ENCODE measurements at regions not wholly inside any gene's neighbourhood (a gene's known extent, or its start where the extent isn't known, plus 50 kb on each side); places are given as distances from the start of the nearest gene placed in this dataset.

DNA sequence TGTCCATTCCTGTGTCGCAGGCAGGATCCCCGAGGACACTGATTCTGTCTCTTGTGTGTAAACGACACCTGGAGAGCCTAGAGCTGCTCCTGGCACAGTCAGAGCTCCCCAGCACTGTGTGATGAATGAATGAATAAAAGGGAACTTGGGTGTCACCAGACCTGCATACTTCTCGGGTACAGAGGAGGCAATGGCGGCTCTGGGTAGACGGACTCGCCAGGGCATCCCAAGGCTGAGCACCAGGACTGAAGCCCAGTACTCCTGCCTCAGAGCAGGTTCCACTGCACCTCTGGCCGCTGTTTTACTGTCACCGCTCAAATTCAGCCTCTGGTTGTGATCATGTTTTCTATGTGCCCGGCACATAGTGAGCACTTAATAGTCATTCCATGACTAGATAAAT is 255.8 kb downstream of the GLRX3 start:
- Histone ChIP-seq H3K36me3 (ENCODE audit: control insufficient read depth in 4 of 4, insufficient read depth in 4 of 4, low read length in 4 of 4) (no peaks in the 10 kb centered on the region), H3K9me3 (ENCODE audit: control insufficient read depth in 4 of 4, insufficient read depth in 3 of 4, low read length in 3 of 4) (peaks cover 0 to 46% (median 9%) of the 10 kb centered on the region in 4 donors), H3K27ac (ENCODE audit: low read depth in 1 of 2, low read length in 1 of 2) (no peak overlapping the region), H3K27me3 (ENCODE audit: control insufficient read depth in 3 of 3, insufficient read depth in 3 of 3, low read length in 2 of 3) (no peaks in the 10 kb centered on the region), H3K9ac (ENCODE audit: insufficient read depth in 1 of 2, low read length in 2 of 2) (no peak overlapping the region), H3K4me1 (ENCODE audit: control insufficient read depth in 5 of 5, insufficient read depth in 5 of 5, low read length in 5 of 5) (no peaks in the 10 kb centered on the region), H3K4me3 (no peak overlapping the region)
- DNase-seq = no peak
- TF ChIP-seq, protein P1, sequence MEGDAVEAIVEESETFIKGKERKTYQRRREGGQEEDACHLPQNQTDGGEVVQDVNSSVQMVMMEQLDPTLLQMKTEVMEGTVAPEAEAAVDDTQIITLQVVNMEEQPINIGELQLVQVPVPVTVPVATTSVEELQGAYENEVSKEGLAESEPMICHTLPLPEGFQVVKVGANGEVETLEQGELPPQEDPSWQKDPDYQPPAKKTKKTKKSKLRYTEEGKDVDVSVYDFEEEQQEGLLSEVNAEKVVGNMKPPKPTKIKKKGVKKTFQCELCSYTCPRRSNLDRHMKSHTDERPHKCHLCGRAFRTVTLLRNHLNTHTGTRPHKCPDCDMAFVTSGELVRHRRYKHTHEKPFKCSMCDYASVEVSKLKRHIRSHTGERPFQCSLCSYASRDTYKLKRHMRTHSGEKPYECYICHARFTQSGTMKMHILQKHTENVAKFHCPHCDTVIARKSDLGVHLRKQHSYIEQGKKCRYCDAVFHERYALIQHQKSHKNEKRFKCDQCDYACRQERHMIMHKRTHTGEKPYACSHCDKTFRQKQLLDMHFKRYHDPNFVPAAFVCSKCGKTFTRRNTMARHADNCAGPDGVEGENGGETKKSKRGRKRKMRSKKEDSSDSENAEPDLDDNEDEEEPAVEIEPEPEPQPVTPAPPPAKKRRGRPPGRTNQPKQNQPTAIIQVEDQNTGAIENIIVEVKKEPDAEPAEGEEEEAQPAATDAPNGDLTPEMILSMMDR (IDR thresholded peaks at IDR 0.05; ENCODE audit: control extremely low read depth, extremely low read depth) = no peak
- WGBS, 2 donors = 83 to 85% methylated on average over 10 of the region's 10 CpGs
- ATAC-seq (ENCODE audit: insufficient read depth, low FRiP score) = no peak

DNA sequence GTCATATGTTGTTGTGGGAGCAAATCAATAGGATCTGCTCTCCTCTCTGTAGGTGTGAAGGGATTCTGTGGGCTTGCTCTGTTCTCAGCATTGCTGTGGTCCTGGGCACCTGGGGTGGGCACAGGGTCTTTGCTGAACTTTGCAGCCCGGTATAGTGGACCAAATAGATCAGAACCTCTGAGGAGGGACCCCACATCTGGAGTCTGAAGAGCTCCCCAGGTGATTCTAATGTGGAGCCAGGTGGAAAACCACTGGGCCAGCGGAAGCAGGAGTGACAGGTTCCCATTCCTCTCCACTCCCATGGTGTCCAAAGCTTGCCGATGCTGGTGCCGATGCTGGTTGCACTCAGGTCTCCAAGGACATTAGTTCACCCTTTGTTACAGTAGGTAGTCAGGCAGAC is 257.2 kb downstream of the GLRX3 start:
- Histone ChIP-seq H3K27me3 (ENCODE audit: control insufficient read depth in 3 of 3, insufficient read depth in 3 of 3, low read length in 2 of 3) (no peaks in the 10 kb centered on the region), H3K36me3 (ENCODE audit: control insufficient read depth in 4 of 4, insufficient read depth in 4 of 4, low read length in 4 of 4) (no peaks in the 10 kb centered on the region), H3K4me3 (no peak overlapping the region), H3K4me1 (ENCODE audit: control insufficient read depth in 5 of 5, insufficient read depth in 5 of 5, low read length in 5 of 5) (no peaks in the 10 kb centered on the region), H3K27ac (ENCODE audit: low read depth in 1 of 2, low read length in 1 of 2) (no peak overlapping the region), H3K9ac (ENCODE audit: insufficient read depth in 1 of 2, low read length in 2 of 2) (no peak overlapping the region), H3K9me3 (ENCODE audit: control insufficient read depth in 4 of 4, insufficient read depth in 3 of 4, low read length in 3 of 4) (peaks cover 0 to 41% (median 7%) of the 10 kb centered on the region in 4 donors)
- TF ChIP-seq, protein P1 (IDR thresholded peaks at IDR 0.05; ENCODE audit: control extremely low read depth, extremely low read depth) = no peak
- ATAC-seq (ENCODE audit: insufficient read depth, low FRiP score) (no peak), DNase-seq (no peak)
- WGBS, 2 donors = 84 to 88% methylated on average over 4 of the region's 4 CpGs

DNA sequence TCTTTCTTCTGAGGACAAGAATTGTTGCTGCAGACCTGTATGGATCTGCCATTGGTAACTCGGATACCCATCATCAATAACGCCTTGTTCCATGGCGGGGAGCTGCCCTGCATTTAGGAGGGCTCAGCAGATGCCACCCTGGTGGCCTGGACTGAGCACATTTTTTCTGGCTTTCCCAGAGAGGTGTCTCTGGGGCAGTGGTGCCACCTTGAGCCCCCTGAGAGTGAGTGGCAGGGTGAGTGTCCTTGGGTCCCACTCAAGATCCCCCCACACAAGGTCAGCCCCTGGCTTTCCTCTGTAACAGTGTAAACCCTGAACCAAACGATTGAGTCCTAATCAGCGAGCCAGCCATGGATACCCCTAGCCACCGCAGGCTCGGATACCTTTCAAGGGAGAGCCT is 258.6 kb downstream of the GLRX3 start:
- no peak overlapping the region for H3K27ac ChIP-seq (ENCODE audit: low read depth in 1 of 2, low read length in 1 of 2)
- ATAC-seq (ENCODE audit: insufficient read depth, low FRiP score) (no peak), DNase-seq (no peak)
- no peaks in the 10 kb centered on the region for H3K36me3 ChIP-seq (ENCODE audit: control insufficient read depth in 4 of 4, insufficient read depth in 4 of 4, low read length in 4 of 4)
- H3K4me1 ChIP-seq (ENCODE audit: control insufficient read depth in 5 of 5, insufficient read depth in 5 of 5, low read length in 5 of 5) = no peaks in the 10 kb centered on the region
- WGBS, 2 donors = 76 to 93% methylated on average over 7 of the region's 7 CpGs
- no peak overlapping the region for H3K9ac ChIP-seq (ENCODE audit: insufficient read depth in 1 of 2, low read length in 2 of 2)
- peaks cover 0 to 44% (median 7%) of the 10 kb centered on the region in 4 donors for H3K9me3 ChIP-seq (ENCODE audit: control insufficient read depth in 4 of 4, insufficient read depth in 3 of 4, low read length in 3 of 4)
- no peaks in the 10 kb centered on the region for H3K27me3 ChIP-seq (ENCODE audit: control insufficient read depth in 3 of 3, insufficient read depth in 3 of 3, low read length in 2 of 3)
- TF ChIP-seq, protein P1 (IDR thresholded peaks at IDR 0.05; ENCODE audit: control extremely low read depth, extremely low read depth) = no peak
- no peak overlapping the region for H3K4me3 ChIP-seq

DNA sequence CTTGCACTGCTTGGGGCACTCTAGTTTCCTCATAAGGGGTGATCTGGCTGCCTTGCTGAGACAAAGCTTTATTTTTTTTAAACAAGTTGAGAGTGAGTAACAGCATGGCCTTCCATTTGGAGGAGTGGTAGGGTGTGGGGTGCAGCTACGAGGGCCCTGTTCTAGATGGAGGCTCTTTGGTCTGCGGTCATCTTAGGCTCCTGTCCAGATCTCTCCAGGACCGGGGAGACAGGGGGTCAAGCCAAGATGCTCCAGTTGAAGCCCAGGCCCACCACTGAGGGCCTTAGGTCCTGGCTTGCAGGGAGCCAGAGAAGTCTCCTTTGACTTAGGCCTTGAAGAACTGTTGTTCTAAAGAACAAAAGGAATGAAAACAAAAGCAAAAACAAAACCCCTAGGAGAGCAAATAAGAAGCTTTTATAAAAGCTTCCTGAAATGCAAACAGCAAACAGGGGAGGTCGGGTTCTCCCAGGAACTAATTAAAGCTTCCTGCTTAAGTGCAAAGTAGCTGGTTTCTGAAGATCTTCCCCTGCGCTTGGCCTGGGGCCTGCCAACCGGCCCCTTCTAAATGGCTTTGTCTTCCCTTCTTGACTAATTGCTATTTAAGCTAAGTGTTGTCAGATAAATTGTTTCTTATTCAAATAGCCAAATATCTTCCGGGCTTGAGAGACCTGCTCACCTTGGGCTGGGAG is 259.2 kb downstream of the GLRX3 start:
- peaks cover 0 to 41% (median 7%) of the 10 kb centered on the region in 4 donors for H3K9me3 ChIP-seq (ENCODE audit: control insufficient read depth in 4 of 4, insufficient read depth in 3 of 4, low read length in 3 of 4)
- ATAC-seq (ENCODE audit: insufficient read depth, low FRiP score) (no peak), DNase-seq (no peak)
- no peak overlapping the region for H3K27ac ChIP-seq (ENCODE audit: low read depth in 1 of 2, low read length in 1 of 2)
- TF ChIP-seq, protein P1 (IDR thresholded peaks at IDR 0.05; ENCODE audit: control extremely low read depth, extremely low read depth) = no peak
- no peaks in the 10 kb centered on the region for H3K36me3 ChIP-seq (ENCODE audit: control insufficient read depth in 4 of 4, insufficient read depth in 4 of 4, low read length in 4 of 4)
- no peaks in the 10 kb centered on the region for H3K27me3 ChIP-seq (ENCODE audit: control insufficient read depth in 3 of 3, insufficient read depth in 3 of 3, low read length in 2 of 3)
- 73 to 74% methylated on average over 7 of the region's 7 CpGs for WGBS, 2 donors
- no peak overlapping the region for H3K4me3 ChIP-seq
- no peaks in the 10 kb centered on the region for H3K4me1 ChIP-seq (ENCODE audit: control insufficient read depth in 5 of 5, insufficient read depth in 5 of 5, low read length in 5 of 5)
- no peak overlapping the region for H3K9ac ChIP-seq (ENCODE audit: insufficient read depth in 1 of 2, low read length in 2 of 2)
